ENCODE measurements at regions not wholly inside any gene's neighbourhood (a gene's known extent, or its start where the extent isn't known, plus 50 kb on each side); places are given as distances from the start of the nearest gene placed in this dataset.
"Not testable (repeated sequence)": the region's sequence is repeated elsewhere in the genome, so short reads cannot be mapped to it uniquely, and the experiment has no call there.

- no peak for DNase-seq (ENCODE audit: low spot score)
Measured at GRCh38 chr13:68808456-68808855, 1299.2 kb upstream of the ATXN8OS start.

GRCh38 chr13:68806125-68806524 lies 1301.5 kb upstream of the ATXN8OS start:
- DNase-seq (ENCODE audit: low spot score), result no peak

- no peak for DNase-seq (ENCODE audit: low spot score)
Measured at GRCh38 chr13:68784275-68784674, 1323.4 kb upstream of the ATXN8OS start.

- no peak for DNase-seq (ENCODE audit: low spot score)
Measured at GRCh38 chr13:68759617-68760016, 1348.0 kb upstream of the ATXN8OS start.

- DNase-seq (ENCODE audit: low spot score), result no peak
Measured at GRCh38 chr13:68749796-68750195, 1357.8 kb upstream of the ATXN8OS start.

- DNase-seq (ENCODE audit: low spot score), result no peak
Measured at GRCh38 chr13:68748038-68748437, 1359.6 kb upstream of the ATXN8OS start.

GRCh38 chr13:68745502-68745901 lies 1362.1 kb upstream of the ATXN8OS start:
- no peak for DNase-seq (ENCODE audit: low spot score)

- no peak for DNase-seq (ENCODE audit: low spot score)
Measured at GRCh38 chr13:68736961-68737360, 1370.7 kb upstream of the ATXN8OS start.

GRCh38 chr13:68727798-68728197 lies 1379.8 kb upstream of the ATXN8OS start:
- DNase-seq (ENCODE audit: low spot score), result no peak

- DNase-seq (ENCODE audit: low spot score), result no peak
Measured at GRCh38 chr13:68727165-68727564, 1380.5 kb upstream of the ATXN8OS start.

- no peak for DNase-seq (ENCODE audit: low spot score)
Measured at GRCh38 chr13:68719815-68720214, 1387.8 kb upstream of the ATXN8OS start.

- no peak for DNase-seq (ENCODE audit: low spot score)
Measured at GRCh38 chr13:68715651-68716050, 1392.0 kb upstream of the ATXN8OS start.

- DNase-seq (ENCODE audit: low spot score), result no peak
Measured at GRCh38 chr13:68714292-68714691, 1393.3 kb upstream of the ATXN8OS start.

- DNase-seq (ENCODE audit: low spot score), result peak; percentile 12
Measured at GRCh38 chr13:68713394-68713793, 1394.2 kb upstream of the ATXN8OS start.

- no peak for DNase-seq (ENCODE audit: low spot score)
Measured at GRCh38 chr13:68708336-68708908, 1399.2 kb upstream of the ATXN8OS start.

GRCh38 chr13:68706044-68706443 lies 1401.6 kb upstream of the ATXN8OS start:
- DNase-seq (ENCODE audit: low spot score), result not testable (repeated sequence)

GRCh38 chr13:68697551-68697950 lies 1410.1 kb upstream of the ATXN8OS start:
- DNase-seq (ENCODE audit: low spot score), result no peak

GRCh38 chr13:68696907-68697306 lies 1410.7 kb upstream of the ATXN8OS start:
- no peak for DNase-seq (ENCODE audit: low spot score)

- no peak for DNase-seq (ENCODE audit: low spot score)
Measured at GRCh38 chr13:68692049-68692448, 1415.6 kb upstream of the ATXN8OS start.

GRCh38 chr13:68690567-68690966 lies 1417.1 kb upstream of the ATXN8OS start:
- no peak for DNase-seq (ENCODE audit: low spot score)

- DNase-seq (ENCODE audit: low spot score), result no peak
Measured at GRCh38 chr13:68676513-68677115, 1431.0 kb upstream of the ATXN8OS start.

GRCh38 chr13:68675209-68675608 lies 1432.4 kb upstream of the ATXN8OS start:
- DNase-seq (ENCODE audit: low spot score), result no peak

GRCh38 chr13:68667863-68668262 lies 1437.7 kb upstream of the PCDH9 start:
- no peak for DNase-seq (ENCODE audit: low spot score)

GRCh38 chr13:68666774-68667397 lies 1436.8 kb upstream of the PCDH9 start:
- no peak for DNase-seq (ENCODE audit: low spot score)
